ENCODE measurements at regions not wholly inside any gene's neighbourhood (a gene's known extent, or its start where the extent isn't known, plus 50 kb on each side); places are given as distances from the start of the nearest gene placed in this dataset.
"Not testable (repeated sequence)": the region's sequence is repeated elsewhere in the genome, so short reads cannot be mapped to it uniquely, and the experiment has no call there.

GRCh38 chr1:55301912-55302311, 86.7 kb upstream of the USP24 start:
- DNase-seq = no peak

- no peak for DNase-seq
These were observed 85.8 kb upstream of the USP24 start for GRCh38 chr1:55300975-55301374.

GRCh38 chr1:55298167-55298894, 83.2 kb upstream of the USP24 start:
- no peak for DNase-seq

GRCh38 chr1:55296247-55296646, 81.1 kb upstream of the USP24 start:
- not testable (repeated sequence) for DNase-seq

- no peak for DNase-seq
These were observed 74.5 kb upstream of the USP24 start for GRCh38 chr1:55289614-55290013.

GRCh38 chr1:55289042-55289441, 73.9 kb upstream of the USP24 start:
- no peak for DNase-seq

GRCh38 chr1:55288245-55288644, 73.1 kb upstream of the USP24 start:
- no peak for DNase-seq

GRCh38 chr1:55287723-55288122, 72.6 kb upstream of the USP24 start:
- DNase-seq = no peak

- no peak for DNase-seq
These were observed 71.9 kb upstream of the USP24 start for GRCh38 chr1:55286856-55287602.

GRCh38 chr1:55285834-55286233, 70.7 kb upstream of the USP24 start:
- DNase-seq = no peak

GRCh38 chr1:55284856-55285255, 69.7 kb upstream of the USP24 start:
- DNase-seq = no peak

- no peak for DNase-seq
These were observed 66.9 kb upstream of the USP24 start for GRCh38 chr1:55282058-55282457.

- no peak for DNase-seq
These were observed 65.6 kb upstream of the USP24 start for GRCh38 chr1:55280731-55281130.

GRCh38 chr1:55279627-55280026, 64.5 kb upstream of the USP24 start:
- no peak for DNase-seq

- DNase-seq = no peak
These were observed 63.2 kb upstream of the USP24 start for GRCh38 chr1:55278378-55278777.

- peak; percentile 80 for DNase-seq
These were observed 62.4 kb upstream of the USP24 start for GRCh38 chr1:55277377-55278130.

- no peak for DNase-seq
These were observed 61.7 kb upstream of the USP24 start for GRCh38 chr1:55276671-55277376.

GRCh38 chr1:55275941-55276341, 60.8 kb upstream of the USP24 start:
- no peak for DNase-seq

GRCh38 chr1:55275151-55275748, 60.1 kb upstream of the USP24 start:
- DNase-seq = no peak

GRCh38 chr1:55272994-55273393, 57.8 kb upstream of the USP24 start:
- DNase-seq = no peak
